K562 (cell line): ENCODE measurements at regions not wholly inside any gene's neighbourhood (a gene's known extent, or its start where the extent isn't known, plus 50 kb on each side); places are given as distances from the start of the nearest gene placed in this dataset.

Experiments used
- ATAC-seq: fragments of 200-7000 bp; cut with Tn5 transposase; 3 replicates; pipeline ENCODE4 v1.9.1; 2020; ENCODE audit warnings: moderate library complexity
- BruUV-seq: library from RNA; stranded (reverse); fragments of 400-500 nt; replicated peaks from 2 replicates; lab custom pipeline; 2021; lab: Mats Ljungman, UMichigan
- CTCF ChIA-PET: fragments of 300-600 bp; formaldehyde crosslinking; extraction: SDS; loops from one replicate; lab custom pipeline; 2021; ENCODE audit warnings: low intra/inter-chr PET ratio; lab: Yijun Ruan, JAX
- POLR2A ChIA-PET: fragments of 300-600, 350-650 bp; sonication (Branson Sonifier 250); formaldehyde crosslinking; extraction: SDS; loops from one replicate; lab custom pipeline; 2021; ENCODE audit warnings: antibody characterized with exemption, inconsistent platforms; lab: Yijun Ruan, JAX
- DNase-seq, 4 experiments: peaks; one replicate each; pipeline versions ENCODE4 v3.0.0 to v3.0.0-alpha.2; 2011 to 2018; ENCODE audit warnings: low spot score in 3 of 4, mixed read lengths in 3 of 4; ENCODE audit errors: extremely low read depth in 1 of 4
- FAIRE-seq: peaks from 2 replicates; lab custom pipeline; 2011; peaks lifted over from hg19 to GRCh38; lab: Jason Lieb, UNC
- H2AFZ ChIP-seq: 2 replicates; pipeline ENCODE4 v1.6.0; 2011; ENCODE audit warnings: low read depth, low read length, control low read depth, inconsistent platforms
- H3K27ac ChIP-seq: fragments of 200-600 bp; 3 replicates; pipeline ENCODE4 v1.8.0; 2011; ENCODE audit warnings: low read depth, mild to moderate bottlenecking, control low read depth, inconsistent platforms, low read length, moderate library complexity, mixed read lengths; ENCODE audit errors: extremely low read depth
- H3K27me3 ChIP-seq, 2 experiments: fragments of 300-600 bp in 1 of 2; 2 replicates in 1 of 2; 3 replicates in 1 of 2; pipeline versions ENCODE4 v1.6.0 to v1.8.0; 2011; ENCODE audit warnings: inconsistent platforms in 2 of 2, low read length in 2 of 2, mild to moderate bottlenecking in 1 of 2, mixed read lengths in 1 of 2, moderate library complexity in 1 of 2; ENCODE audit not compliant: control insufficient read depth in 2 of 2, insufficient read depth in 2 of 2
- H3K36me3 ChIP-seq: fragments of 300-600 bp; 3 replicates; pipeline ENCODE4 v1.8.0; 2011; ENCODE audit warnings: mild to moderate bottlenecking, low read length, inconsistent platforms; ENCODE audit not compliant: control insufficient read depth, insufficient read depth
- H3K4me1 ChIP-seq, 2 experiments: fragments of 200-600 bp in 1 of 2; replicated peaks in 1 of 2; 2 replicates in 1 of 2; 3 replicates in 1 of 2; pipeline versions ENCODE4 v1.5.1 to v1.8.0; 2011; ENCODE audit warnings: inconsistent platforms in 2 of 2, low read length in 2 of 2, mild to moderate bottlenecking in 1 of 2, mixed read lengths in 1 of 2, moderate library complexity in 1 of 2; ENCODE audit not compliant: control insufficient read depth in 2 of 2, insufficient read depth in 2 of 2
- H3K4me2 ChIP-seq: 2 replicates; pipeline ENCODE4 v1.6.1; 2011; ENCODE audit warnings: low read length, control low read depth, inconsistent platforms, mixed read lengths; ENCODE audit not compliant: insufficient read depth
- H3K4me3 ChIP-seq: fragments of 200-600 bp; sonication (generic), shearing (Covaris generic); 2 replicates; pipeline ENCODE4 v1.5.1; 2016; ENCODE audit warnings: control low read depth, inconsistent platforms
- H3K79me2 ChIP-seq: fragments of 200-600 bp; 3 replicates; pipeline ENCODE4 v1.8.0; 2011; ENCODE audit warnings: low read length, inconsistent platforms; ENCODE audit not compliant: control insufficient read depth, insufficient read depth
- H3K9ac ChIP-seq, 2 experiments: 2 replicates each; pipeline versions ENCODE4 v1.6.0 to v1.6.1; 2011; ENCODE audit warnings: low read depth in 2 of 2, low read length in 2 of 2, control low read depth in 1 of 2, inconsistent platforms in 1 of 2, mild to moderate bottlenecking in 1 of 2, mixed read lengths in 1 of 2; ENCODE audit not compliant: insufficient read depth in 1 of 2
- H3K9me1 ChIP-seq: one replicate; pipeline ENCODE4 v1.6.0; 2011; ENCODE audit warnings: inconsistent platforms, mild to moderate bottlenecking, low read length, moderate library complexity; ENCODE audit not compliant: control insufficient read depth, insufficient read depth
- H3K9me3 ChIP-seq: replicated peaks from 2 replicates; pipeline ENCODE4 v1.5.1; 2011; ENCODE audit warnings: low read depth, low read length, inconsistent platforms; ENCODE audit not compliant: control insufficient read depth, insufficient read depth
- H4K20me1 ChIP-seq: replicated peaks from 2 replicates; pipeline ENCODE4 v1.6.1; 2011; ENCODE audit warnings: low read length, inconsistent platforms, mixed read lengths; ENCODE audit not compliant: control insufficient read depth, insufficient read depth
- FOXJ3 ChIP-seq: sonication (generic); formaldehyde crosslinking; IDR thresholded peaks from 2 replicates; pipeline ENCODE4 v1.4.0; 2020; ENCODE audit warnings: mild to moderate bottlenecking, missing genetic modification reagents
- FOXP4 ChIP-seq: sonication (generic); formaldehyde crosslinking; IDR thresholded peaks from 2 replicates; pipeline ENCODE4 v1.8.0; 2022; ENCODE audit warnings: mild to moderate bottlenecking, missing genetic modification reagents, borderline replicate concordance
- MAFG ChIP-seq: fragments of 450-650 bp; conservative IDR thresholded peaks from 2 replicates; pipeline ENCODE4 v1.6.1; 2016; ENCODE audit warnings: missing genetic modification characterization, missing compliant biosample characterization
- MTA2 ChIP-seq: fragments of 450-650 bp; IDR thresholded peaks from 2 replicates; pipeline ENCODE4 v1.6.1; 2016; ENCODE audit warnings: low read depth
- NCOA4 ChIP-seq: fragments of 450-650 bp; IDR thresholded peaks from 2 replicates; pipeline ENCODE4 v1.6.1; 2018; ENCODE audit warnings: mild to moderate bottlenecking; ENCODE audit not compliant: partially characterized antibody
- NFATC3 ChIP-seq: fragments of 450-650 bp; IDR thresholded peaks from 2 replicates; pipeline ENCODE4 v1.6.1; 2017; ENCODE audit warnings: mild to moderate bottlenecking
- NRF1 ChIP-seq, 2 experiments: fragments of 450-650 bp; IDR thresholded peaks in 1 of 2; conservative IDR thresholded peaks in 1 of 2; 2 replicates each; pipeline ENCODE4 v1.6.1; 2014; ENCODE audit warnings: mild to moderate bottlenecking in 2 of 2
- NUFIP1 ChIP-seq: fragments of 450-650 bp; IDR thresholded peaks from 2 replicates; pipeline ENCODE4 v1.6.1; 2018; ENCODE audit not compliant: partially characterized antibody
- PHF21A ChIP-seq: fragments of 450-650 bp; IDR thresholded peaks from 2 replicates; pipeline ENCODE4 v1.6.1; 2017; ENCODE audit warnings: low read depth, borderline replicate concordance
- PRMT5 ChIP-seq: sonication (generic); formaldehyde crosslinking; IDR thresholded peaks from 2 replicates; pipeline ENCODE4 v1.5.0; 2020; ENCODE audit warnings: missing genetic modification reagents
- PRPF4 ChIP-seq: fragments of 200-400 bp; formaldehyde crosslinking; IDR thresholded peaks from one replicate; pipeline ENCODE4 v1.6.1; 2017; ENCODE audit warnings: low read length, low read depth, mild to moderate bottlenecking; ENCODE audit not compliant: insufficient read depth, poor library complexity, severe bottlenecking
- RBM15 ChIP-seq: fragments of 200-400 bp; formaldehyde crosslinking; IDR thresholded peaks from 2 replicates; pipeline ENCODE4 v1.6.1; 2018; ENCODE audit warnings: mild to moderate bottlenecking, low read length, moderate library complexity; ENCODE audit not compliant: insufficient read depth
- RBM25 ChIP-seq: fragments of 200-400 bp; formaldehyde crosslinking; IDR thresholded peaks from 2 replicates; pipeline ENCODE4 v1.6.1; 2018; ENCODE audit warnings: low read length, low read depth, moderate library complexity; ENCODE audit not compliant: severe bottlenecking
- SMARCE1 ChIP-seq: fragments of 450-650 bp; IDR thresholded peaks from 2 replicates; pipeline ENCODE4 v1.7.1; 2016; ENCODE audit warnings: mild to moderate bottlenecking
- XRCC3 ChIP-seq: fragments of 450-650 bp; IDR thresholded peaks from 2 replicates; pipeline ENCODE4 v1.6.1; 2017; ENCODE audit warnings: mild to moderate bottlenecking, moderate library complexity
- ZNF134 ChIP-seq: fragments of 250-450 bp; sonication (Bioruptor Pico); conservative IDR thresholded peaks from 2 replicates; pipeline ENCODE4 v1.4.0; 2020
- ZNF3 ChIP-seq: fragments of 250-450 bp; sonication (Bioruptor Pico); IDR thresholded peaks from 2 replicates; pipeline ENCODE4 v1.5.0; 2021; ENCODE audit warnings: mild to moderate bottlenecking, moderate library complexity
- ZSCAN32 ChIP-seq: fragments of 450-650 bp; formaldehyde crosslinking; IDR thresholded peaks from 2 replicates; pipeline ENCODE4 v1.4.0; 2020; ENCODE audit warnings: mild to moderate bottlenecking, moderate library complexity
- ZZZ3 ChIP-seq: fragments of 450-650 bp; IDR thresholded peaks from 2 replicates; pipeline ENCODE4 v1.6.1; 2016; ENCODE audit warnings: antibody characterized with exemption, mild to moderate bottlenecking, moderate library complexity
- WGBS: fragments of 100-300 bp; shearing (Covaris generic); methylation state at CpG from one replicate; pipeline ENCODE4 v1.1.6; 2016; ENCODE audit warnings: low coverage, mixed read lengths; ENCODE audit not compliant: insufficient coverage; ENCODE audit errors: missing lambda C conversion rate; 5-methylcytosine and 5-hydroxymethylcytosine counted together
- in situ Hi-C: fragments of 300-500 bp; cut with MboI; formaldehyde crosslinking; loops from 4 replicates; pipeline ENCODE4 v1.15.0; 2018; ENCODE audit warnings: inconsistent platforms, mixed read lengths
- intact Hi-C: fragments of 100-400 bp; cut with micrococcal nuclease; formaldehyde crosslinking; loops from 2 replicates; pipeline ENCODE4 v1.14.2; 2022

DNA sequence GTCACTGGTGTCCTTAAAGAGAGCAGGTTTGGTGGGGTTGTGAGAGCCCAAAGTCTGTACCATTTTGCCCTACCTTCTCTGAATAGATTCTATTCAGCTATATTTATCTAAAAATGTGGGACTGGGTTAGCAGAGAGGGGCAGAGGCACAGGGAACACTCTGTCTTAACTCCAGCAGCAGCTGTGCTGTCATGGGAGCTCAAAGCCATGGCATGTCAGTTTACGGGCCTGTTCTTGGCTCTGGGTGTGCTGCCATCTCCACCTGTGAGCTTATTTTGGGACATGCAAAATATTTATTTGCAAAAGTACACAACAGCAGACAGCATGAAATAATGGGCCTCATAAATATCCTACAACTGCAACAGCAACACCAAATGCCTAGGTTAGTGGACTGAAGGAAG is 129.6 kb upstream of the KCTD1 start:
- no TSS peak for BruUV-seq
- DNase-seq (no peak), ATAC-seq (no peak), FAIRE-seq (no peak)
- intact Hi-C loops, result no loop called here
- in situ Hi-C loops, result no loop called here
- no peak overlapping the region for H3K4me2 ChIP-seq
- no peaks in the 10 kb centered on the region for H3K36me3 ChIP-seq
- no peak overlapping the region for H3K4me3 ChIP-seq
- H3K9ac ChIP-seq, result no peak overlapping the region
- TF ChIP-seq RBM25 (no peak), PRMT5 (CRISPR knock-in tag) (no peak), SMARCE1 (no peak), NRF1 (conservative IDR thresholded peaks at IDR 0.05 in 1 of 2, IDR thresholded peaks at IDR 0.05 in 1 of 2) (no peak), XRCC3 (no peak), MAFG (tag) (no peak), RBM15 (no peak), FOXJ3 (CRISPR knock-in tag) (no peak), ZNF3 (CRISPR knock-in tag) (no peak), FOXP4 (no peak), NFATC3 (no peak), PRPF4 (no peak), ZZZ3 (no peak), NCOA4 (no peak), NUFIP1 (no peak), PHF21A (no peak), ZSCAN32 (no peak), ZNF134 (no peak), MTA2 (no peak)
- no peaks in the 10 kb centered on the region for H4K20me1 ChIP-seq
- no peaks in the 10 kb centered on the region for H3K4me1 ChIP-seq
- H3K9me3 ChIP-seq, result no peaks in the 10 kb centered on the region
- no peak overlapping the region for H2AFZ ChIP-seq
- ChIA-PET CTCF (no interaction called here), POLR2A (interaction anchor here (0.6 kb wide), 1 partner anchor 21 kb away, joined by 3 read pairs; no protein-coding TSS in a partner anchor)
- no peak overlapping the region for H3K27ac ChIP-seq
- WGBS, result 0% methylated on average over 1 of the region's 1 CpG
- H3K27me3 ChIP-seq, result no peaks in the 10 kb centered on the region
- no peaks in the 10 kb centered on the region for H3K79me2 ChIP-seq
- no peaks in the 10 kb centered on the region for H3K9me1 ChIP-seq
